GM10266 (cell line): ENCODE measurements at regions not wholly inside any gene's neighbourhood (a gene's known extent, or its start where the extent isn't known, plus 50 kb on each side); places are given as distances from the start of the nearest gene placed in this dataset.
A peak's percentile ranks its signal among the peaks of the same experiment; 100 is the strongest.

Experiments
- DNase-seq: peaks from one replicate; pipeline ENCODE4 v3.0.0; 2012; ENCODE audit errors: extremely low spot score
- CTCF ChIP-seq: IDR thresholded peaks from 2 replicates; pipeline ENCODE4 v1.5.1; 2012; ENCODE audit warnings: mild to moderate bottlenecking, low read depth; ENCODE audit not compliant: control insufficient read depth, insufficient read depth; ENCODE audit errors: missing control alignments

- TF ChIP-seq CTCF: no peak
Measured at GRCh38 chr3:178435575-178435974, 100.7 kb upstream of the KCNMB2 start.

GRCh38 chr3:178436773-178437172, 99.5 kb upstream of the KCNMB2 start:
- peak; percentile 65 for TF ChIP-seq CTCF

More at GRCh38 chr3:178435575-178435974, 100.7 kb upstream of the KCNMB2 start:
- no peak for DNase-seq

GRCh38 chr3:178437236-178437635, 99.0 kb upstream of the KCNMB2 start:
- no peak for TF ChIP-seq CTCF
- DNase-seq: no peak

More at GRCh38 chr3:178436773-178437172, 99.5 kb upstream of the KCNMB2 start:
- DNase-seq: peak; percentile 61

GRCh38 chr3:178439504-178439903, 96.7 kb upstream of the KCNMB2 start:
- no peak for TF ChIP-seq CTCF
- DNase-seq: no peak

- DNase-seq: no peak
- no peak for TF ChIP-seq CTCF
Measured at GRCh38 chr3:178440043-178440442, 96.2 kb upstream of the KCNMB2 start.

- DNase-seq: no peak
- TF ChIP-seq CTCF: peak; percentile 9
Measured at GRCh38 chr3:178443634-178444033, 92.6 kb upstream of the KCNMB2 start.

- TF ChIP-seq CTCF: no peak
Measured at GRCh38 chr3:178445139-178445538, 91.1 kb upstream of the KCNMB2 start.

More at GRCh38 chr3:178445139-178445538, 91.1 kb upstream of the KCNMB2 start:
- DNase-seq: no peak
